ENCODE measurements at regions not wholly inside any gene's neighbourhood (a gene's known extent, or its start where the extent isn't known, plus 50 kb on each side); places are given as distances from the start of the nearest gene placed in this dataset.

- intact Hi-C loops (cut with micrococcal nuclease; ENCODE audit: unreplicated experiment) = no loop called here
- Mint-ChIP-seq H3K4me3 (ENCODE audit: unreplicated experiment) (no peak overlapping the region), H3K4me1 (ENCODE audit: low read depth, unreplicated experiment) (no peaks in the 10 kb centered on the region), H3K36me3 (ENCODE audit: insufficient read depth, unreplicated experiment) (no peaks in the 10 kb centered on the region), H3K27me3 (ENCODE audit: insufficient read depth, unreplicated experiment) (no peaks in the 10 kb centered on the region), H3K27ac (ENCODE audit: unreplicated experiment) (no peak overlapping the region), H3K9me3 (ENCODE audit: unreplicated experiment) (no peaks in the 10 kb centered on the region)
- no peaks in the 10 kb centered on the region for H3K36me3 ChIP-seq (ENCODE audit: control insufficient read depth, insufficient read depth, low read length)
- no peaks in the 10 kb centered on the region for H3K9me3 ChIP-seq
- H3K4me3 ChIP-seq (ENCODE audit: low read depth, low read length) = no peak overlapping the region
- TF ChIP-seq, protein P1, sequence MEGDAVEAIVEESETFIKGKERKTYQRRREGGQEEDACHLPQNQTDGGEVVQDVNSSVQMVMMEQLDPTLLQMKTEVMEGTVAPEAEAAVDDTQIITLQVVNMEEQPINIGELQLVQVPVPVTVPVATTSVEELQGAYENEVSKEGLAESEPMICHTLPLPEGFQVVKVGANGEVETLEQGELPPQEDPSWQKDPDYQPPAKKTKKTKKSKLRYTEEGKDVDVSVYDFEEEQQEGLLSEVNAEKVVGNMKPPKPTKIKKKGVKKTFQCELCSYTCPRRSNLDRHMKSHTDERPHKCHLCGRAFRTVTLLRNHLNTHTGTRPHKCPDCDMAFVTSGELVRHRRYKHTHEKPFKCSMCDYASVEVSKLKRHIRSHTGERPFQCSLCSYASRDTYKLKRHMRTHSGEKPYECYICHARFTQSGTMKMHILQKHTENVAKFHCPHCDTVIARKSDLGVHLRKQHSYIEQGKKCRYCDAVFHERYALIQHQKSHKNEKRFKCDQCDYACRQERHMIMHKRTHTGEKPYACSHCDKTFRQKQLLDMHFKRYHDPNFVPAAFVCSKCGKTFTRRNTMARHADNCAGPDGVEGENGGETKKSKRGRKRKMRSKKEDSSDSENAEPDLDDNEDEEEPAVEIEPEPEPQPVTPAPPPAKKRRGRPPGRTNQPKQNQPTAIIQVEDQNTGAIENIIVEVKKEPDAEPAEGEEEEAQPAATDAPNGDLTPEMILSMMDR (IDR thresholded peaks at IDR 0.05; ENCODE audit: insufficient read depth in 1 of 2, low read depth in 1 of 2, low read length in 1 of 2, severe bottlenecking in 1 of 2, unreplicated experiment in 1 of 2) = no peak
- no TSS peak for BruUV-seq (replicated peaks)
- no peaks in the 10 kb centered on the region for H3K27me3 ChIP-seq (replicated peaks; ENCODE audit: control insufficient read depth, insufficient read depth, low read length)
- ChIA-PET CTCF (no interaction called here), POLR2A (no interaction called here)
- no peak for DNase-seq
- H3K4me1 ChIP-seq = no peaks in the 10 kb centered on the region
These were observed 850.2 kb upstream of the SLIT2 start for GRCh38 chr4:19401301-19402080.

GRCh38 chr4:19400820-19401219 is 850.9 kb upstream of the SLIT2 start:
- ChIA-PET CTCF (no interaction called here), POLR2A (no interaction called here)
- intact Hi-C loops (cut with micrococcal nuclease; ENCODE audit: unreplicated experiment) = no loop called here
- TF ChIP-seq, protein P1 (IDR thresholded peaks at IDR 0.05; ENCODE audit: insufficient read depth in 1 of 2, low read depth in 1 of 2, low read length in 1 of 2, severe bottlenecking in 1 of 2, unreplicated experiment in 1 of 2) = no peak
- no peaks in the 10 kb centered on the region for H3K27me3 Mint-ChIP-seq (ENCODE audit: insufficient read depth, unreplicated experiment)
- H3K27ac Mint-ChIP-seq (ENCODE audit: unreplicated experiment) = no peak overlapping the region
- no TSS peak for BruUV-seq (replicated peaks)
- no peak overlapping the region for H3K4me3 ChIP-seq (ENCODE audit: low read depth, low read length)
- no peaks in the 10 kb centered on the region for H3K4me1 Mint-ChIP-seq (ENCODE audit: low read depth, unreplicated experiment)
- H3K9me3 Mint-ChIP-seq (ENCODE audit: unreplicated experiment) = no peaks in the 10 kb centered on the region
- H3K4me3 Mint-ChIP-seq (ENCODE audit: unreplicated experiment) = no peak overlapping the region
- no peaks in the 10 kb centered on the region for H3K36me3 Mint-ChIP-seq (ENCODE audit: insufficient read depth, unreplicated experiment)
- H3K27me3 ChIP-seq (replicated peaks; ENCODE audit: control insufficient read depth, insufficient read depth, low read length) = no peaks in the 10 kb centered on the region
- H3K4me1 ChIP-seq = no peaks in the 10 kb centered on the region
- no peaks in the 10 kb centered on the region for H3K36me3 ChIP-seq (ENCODE audit: control insufficient read depth, insufficient read depth, low read length)
- H3K9me3 ChIP-seq = no peaks in the 10 kb centered on the region
- no peak for DNase-seq

- CTCF ChIA-PET = no interaction called here
- intact Hi-C loops (cut with micrococcal nuclease; ENCODE audit: unreplicated experiment) = no loop called here
These were observed 852.7 kb upstream of the SLIT2 start for GRCh38 chr4:19399001-19399400.

More at GRCh38 chr4:19399001-19399400, 852.7 kb upstream of the SLIT2 start:
- POLR2A ChIA-PET = no interaction called here
- no peaks in the 10 kb centered on the region for H3K9me3 ChIP-seq
- Mint-ChIP-seq H3K27me3 (ENCODE audit: insufficient read depth, unreplicated experiment) (no peaks in the 10 kb centered on the region), H3K4me1 (ENCODE audit: low read depth, unreplicated experiment) (no peaks in the 10 kb centered on the region), H3K4me3 (ENCODE audit: unreplicated experiment) (no peak overlapping the region), H3K9me3 (ENCODE audit: unreplicated experiment) (no peaks in the 10 kb centered on the region), H3K27ac (ENCODE audit: unreplicated experiment) (no peak overlapping the region), H3K36me3 (ENCODE audit: insufficient read depth, unreplicated experiment) (no peaks in the 10 kb centered on the region)
- DNase-seq = no peak
- no peaks in the 10 kb centered on the region for H3K36me3 ChIP-seq (ENCODE audit: control insufficient read depth, insufficient read depth, low read length)
- H3K4me3 ChIP-seq (ENCODE audit: low read depth, low read length) = no peak overlapping the region
- no TSS peak for BruUV-seq (replicated peaks)
- TF ChIP-seq, protein P1 (IDR thresholded peaks at IDR 0.05; ENCODE audit: insufficient read depth in 1 of 2, low read depth in 1 of 2, low read length in 1 of 2, severe bottlenecking in 1 of 2, unreplicated experiment in 1 of 2) = no peak
- H3K27me3 ChIP-seq (replicated peaks; ENCODE audit: control insufficient read depth, insufficient read depth, low read length) = no peaks in the 10 kb centered on the region
- H3K4me1 ChIP-seq = no peaks in the 10 kb centered on the region

Data from Caco-2 (cell line).